Liver (tissue), 8 donors: ENCODE measurements at regions not wholly inside any gene's neighbourhood (a gene's known extent, or its start where the extent isn't known, plus 50 kb on each side); places are given as distances from the start of the nearest gene placed in this dataset.

Experiments used
- DNase-seq: peaks from one replicate; pipeline ENCODE4 v3.0.0-alpha.2; 2017; ENCODE audit warnings: low spot score
- H3K27ac ChIP-seq, 2 donors: one replicate each; pipeline ENCODE4 v1.7.0; 2013; ENCODE audit warnings: inconsistent platforms in 2 of 2, low read length in 2 of 2, control low read depth in 1 of 2, low read depth in 1 of 2, mild to moderate bottlenecking in 1 of 2
- H3K27me3 ChIP-seq, 4 donors: one replicate each; pipeline versions ENCODE4 v1.6.1 to v1.7.0; 2013; ENCODE audit warnings: low read length in 3 of 4, inconsistent platforms in 1 of 4, mild to moderate bottlenecking in 1 of 4, moderate library complexity in 1 of 4; ENCODE audit not compliant: control insufficient read depth in 4 of 4, insufficient read depth in 4 of 4
- H3K36me3 ChIP-seq, 4 donors: one replicate each; pipeline versions ENCODE4 v1.6.1 to v1.7.0; 2013; ENCODE audit warnings: low read length in 3 of 4, mild to moderate bottlenecking in 3 of 4, low read depth in 1 of 4, moderate library complexity in 1 of 4; ENCODE audit not compliant: control insufficient read depth in 4 of 4, insufficient read depth in 3 of 4
- H3K4me1 ChIP-seq, 4 donors: one replicate each; pipeline versions ENCODE4 v1.6.1 to v1.7.0; 2013; ENCODE audit warnings: low read length in 3 of 4, mild to moderate bottlenecking in 3 of 4, moderate library complexity in 1 of 4; ENCODE audit not compliant: control insufficient read depth in 4 of 4, insufficient read depth in 4 of 4
- H3K4me3 ChIP-seq, 3 donors: one replicate each; pipeline versions ENCODE4 v1.6.1 to v1.7.0; 2013; ENCODE audit warnings: low read length in 3 of 3, control low read depth in 1 of 3, low read depth in 1 of 3, mild to moderate bottlenecking in 1 of 3
- H3K9ac ChIP-seq, 2 donors: one replicate each; pipeline ENCODE4 v1.7.0; 2013; ENCODE audit warnings: low read length in 2 of 2, mild to moderate bottlenecking in 2 of 2, moderate library complexity in 2 of 2, control low read depth in 1 of 2, low read depth in 1 of 2
- H3K9me3 ChIP-seq, 4 donors: one replicate each; pipeline versions ENCODE4 v1.6.1 to v1.7.0; 2013; ENCODE audit warnings: low read length in 3 of 4; ENCODE audit not compliant: control insufficient read depth in 4 of 4
- ATF3 ChIP-seq: IDR thresholded peaks from 2 replicates; pipeline ENCODE4 v1.6.1; 2016; ENCODE audit warnings: antibody characterized with exemption
- CTCF ChIP-seq: fragments of 150-350 bp; IDR thresholded peaks from 2 replicates; pipeline ENCODE4 v1.5.1; 2017; ENCODE audit warnings: improper control_type of control experiment, low read depth, low read length; ENCODE audit not compliant: missing input control
- EGR1 ChIP-seq, 2 donors: IDR thresholded peaks; 2 replicates each; pipeline ENCODE4 v1.6.1; 2016 to 2018; ENCODE audit warnings: antibody characterized with exemption in 2 of 2, low read depth in 2 of 2
- FOXA1 ChIP-seq: IDR thresholded peaks from 2 replicates; pipeline ENCODE4 v1.6.1; 2016; ENCODE audit warnings: antibody characterized with exemption
- FOXA2 ChIP-seq: IDR thresholded peaks from 2 replicates; pipeline ENCODE4 v1.6.1; 2016; ENCODE audit warnings: antibody characterized with exemption
- GABPA ChIP-seq, 2 donors: IDR thresholded peaks in 1 of 2; conservative IDR thresholded peaks in 1 of 2; 2 replicates each; pipeline ENCODE4 v1.6.1; 2016; ENCODE audit warnings: antibody characterized with exemption in 2 of 2, mild to moderate bottlenecking in 1 of 2, moderate library complexity in 1 of 2
- HNF4G ChIP-seq: IDR thresholded peaks from 2 replicates; pipeline ENCODE4 v1.6.1; 2016; ENCODE audit warnings: antibody characterized with exemption
- JUND ChIP-seq, 2 donors: IDR thresholded peaks; 2 replicates each; pipeline ENCODE4 v1.6.1; 2016; ENCODE audit warnings: antibody characterized with exemption in 2 of 2
- MAX ChIP-seq: IDR thresholded peaks from 2 replicates; pipeline ENCODE4 v1.6.1; 2016; ENCODE audit warnings: antibody characterized with exemption
- NR2F2 ChIP-seq: IDR thresholded peaks from 2 replicates; pipeline ENCODE4 v1.6.1; 2016; ENCODE audit warnings: antibody characterized with exemption
- SP1 ChIP-seq: IDR thresholded peaks from 2 replicates; pipeline ENCODE4 v1.6.1; 2018; ENCODE audit warnings: antibody characterized with exemption, mild to moderate bottlenecking
- TAF1 ChIP-seq: conservative IDR thresholded peaks from 2 replicates; pipeline ENCODE4 v1.6.1; 2016; ENCODE audit warnings: antibody characterized with exemption, mild to moderate bottlenecking
- YY1 ChIP-seq: IDR thresholded peaks from 2 replicates; pipeline ENCODE4 v1.6.1; 2016; ENCODE audit warnings: antibody characterized with exemption, mild to moderate bottlenecking
- ZBTB33 ChIP-seq: IDR thresholded peaks from 2 replicates; pipeline ENCODE4 v1.6.1; 2016; ENCODE audit warnings: antibody characterized with exemption
- WGBS: extraction: QIAGEN DNeasy Blood & Tissue Kit; methylation state at CpG from one replicate; pipeline ENCODE4 v1.1.7; 2013; 5-methylcytosine and 5-hydroxymethylcytosine counted together
- donor health status: healthy.
- donor health status: healthy.
- donor health status: healthy.
- donor health status: healthy.
- donor health status: healthy.

- TF ChIP-seq CTCF (no peak), SP1 (no peak), YY1 (no peak), TAF1 (no peak), EGR1 (IDR thresholded peaks at IDR 0.05; ENCODE audit: low read depth in 2 of 2) (no peak), GABPA (IDR thresholded peaks at IDR 0.05 in 1 of 2, conservative IDR thresholded peaks at IDR 0.05 in 1 of 2) (no peak)
Observed at GRCh38 chr3:34216711-34217335, 418.4 kb downstream of the PDCD6IP start (continued).

GRCh38 chr3:34218706-34219385 is 420.4 kb downstream of the PDCD6IP start:
- H3K36me3 ChIP-seq, result no peaks in the 10 kb centered on the region
- H3K9ac ChIP-seq, result no peak overlapping the region
- no peak overlapping the region for H3K4me3 ChIP-seq
- no peaks in the 10 kb centered on the region for H3K9me3 ChIP-seq
- DNase-seq, result no peak
- H3K27ac ChIP-seq, result no peak overlapping the region
- 83% methylated on average over 5 of the region's 5 CpGs for WGBS
- TF ChIP-seq NR2F2 (no peak), FOXA1 (no peak), HNF4G (no peak), CTCF (no peak), TAF1 (no peak), ZBTB33 (no peak), FOXA2 (no peak), MAX (no peak), GABPA (IDR thresholded peaks at IDR 0.05 in 1 of 2, conservative IDR thresholded peaks at IDR 0.05 in 1 of 2) (no peak), JUND (IDR thresholded peaks at IDR 0.05) (no peak), ATF3 (no peak)
- no peaks in the 10 kb centered on the region for H3K4me1 ChIP-seq
- H3K27me3 ChIP-seq, result peaks cover 0 to 2% (median 0%) of the 10 kb centered on the region in 4 donors
